ENCODE measurements at regions not wholly inside any gene's neighbourhood (a gene's known extent, or its start where the extent isn't known, plus 50 kb on each side); places are given as distances from the start of the nearest gene placed in this dataset.

DNA sequence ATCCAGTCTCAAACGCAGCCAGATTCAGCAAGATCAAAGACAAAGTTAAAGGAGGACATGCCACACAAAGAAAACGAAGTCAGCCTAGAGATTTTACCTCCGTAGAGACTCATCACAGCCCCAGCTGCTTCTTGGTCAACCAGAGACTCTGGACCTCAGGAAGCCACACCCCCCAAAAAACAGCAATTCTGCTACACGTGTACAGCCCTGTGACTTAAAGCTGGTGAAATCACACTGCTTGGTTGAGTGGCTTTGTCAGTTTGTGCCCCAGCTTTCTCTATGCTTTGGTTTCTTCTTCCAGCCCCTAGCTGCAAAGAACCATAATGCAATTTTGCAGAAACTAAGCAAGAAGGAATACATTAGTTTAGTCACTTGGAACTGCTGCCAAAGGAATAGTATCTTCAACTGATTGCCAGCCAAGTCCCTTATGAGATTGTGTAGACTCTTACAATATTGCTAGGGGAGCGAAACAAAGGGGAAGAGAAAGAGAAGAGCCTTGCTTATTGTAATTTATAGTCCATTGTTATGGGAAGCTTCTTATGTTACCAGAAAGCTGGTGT lies 158.8 kb upstream of the ZNF462 start:
- TF ChIP-seq, protein P1, sequence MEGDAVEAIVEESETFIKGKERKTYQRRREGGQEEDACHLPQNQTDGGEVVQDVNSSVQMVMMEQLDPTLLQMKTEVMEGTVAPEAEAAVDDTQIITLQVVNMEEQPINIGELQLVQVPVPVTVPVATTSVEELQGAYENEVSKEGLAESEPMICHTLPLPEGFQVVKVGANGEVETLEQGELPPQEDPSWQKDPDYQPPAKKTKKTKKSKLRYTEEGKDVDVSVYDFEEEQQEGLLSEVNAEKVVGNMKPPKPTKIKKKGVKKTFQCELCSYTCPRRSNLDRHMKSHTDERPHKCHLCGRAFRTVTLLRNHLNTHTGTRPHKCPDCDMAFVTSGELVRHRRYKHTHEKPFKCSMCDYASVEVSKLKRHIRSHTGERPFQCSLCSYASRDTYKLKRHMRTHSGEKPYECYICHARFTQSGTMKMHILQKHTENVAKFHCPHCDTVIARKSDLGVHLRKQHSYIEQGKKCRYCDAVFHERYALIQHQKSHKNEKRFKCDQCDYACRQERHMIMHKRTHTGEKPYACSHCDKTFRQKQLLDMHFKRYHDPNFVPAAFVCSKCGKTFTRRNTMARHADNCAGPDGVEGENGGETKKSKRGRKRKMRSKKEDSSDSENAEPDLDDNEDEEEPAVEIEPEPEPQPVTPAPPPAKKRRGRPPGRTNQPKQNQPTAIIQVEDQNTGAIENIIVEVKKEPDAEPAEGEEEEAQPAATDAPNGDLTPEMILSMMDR (IDR thresholded peaks at IDR 0.05; ENCODE audit: low read depth, low read length, missing control alignments) = no peak
- no peak for DNase-seq (ENCODE audit: extremely low read depth, low read depth)
- no peak overlapping the region for H3K4me3 ChIP-seq (replicated peaks; ENCODE audit: low read depth, low read length)

DNA sequence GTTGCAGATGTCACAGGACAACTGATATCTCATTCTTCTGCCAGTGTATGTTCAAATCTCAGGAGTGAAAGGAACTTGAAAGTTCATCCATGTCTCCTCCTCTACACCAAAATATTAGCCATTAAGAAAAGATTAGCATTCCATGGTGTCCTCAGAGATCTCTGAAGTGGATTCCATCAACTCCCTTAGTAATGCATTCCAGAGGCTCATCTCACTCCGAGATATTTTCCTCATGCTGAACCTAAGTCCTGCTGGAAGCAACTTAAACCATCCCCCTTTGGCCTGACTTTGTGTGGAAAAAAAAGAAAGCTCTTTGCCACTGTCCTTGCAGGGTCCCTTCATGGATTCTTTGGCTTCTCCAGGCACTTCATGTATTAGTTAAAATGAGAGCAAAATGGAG lies 155.7 kb upstream of the ZNF462 start:
- DNase-seq (ENCODE audit: extremely low read depth, low read depth) = no peak
- TF ChIP-seq, protein P1 (IDR thresholded peaks at IDR 0.05; ENCODE audit: low read depth, low read length, missing control alignments) = no peak
- H3K4me3 ChIP-seq (replicated peaks; ENCODE audit: low read depth, low read length) = no peak overlapping the region

DNA sequence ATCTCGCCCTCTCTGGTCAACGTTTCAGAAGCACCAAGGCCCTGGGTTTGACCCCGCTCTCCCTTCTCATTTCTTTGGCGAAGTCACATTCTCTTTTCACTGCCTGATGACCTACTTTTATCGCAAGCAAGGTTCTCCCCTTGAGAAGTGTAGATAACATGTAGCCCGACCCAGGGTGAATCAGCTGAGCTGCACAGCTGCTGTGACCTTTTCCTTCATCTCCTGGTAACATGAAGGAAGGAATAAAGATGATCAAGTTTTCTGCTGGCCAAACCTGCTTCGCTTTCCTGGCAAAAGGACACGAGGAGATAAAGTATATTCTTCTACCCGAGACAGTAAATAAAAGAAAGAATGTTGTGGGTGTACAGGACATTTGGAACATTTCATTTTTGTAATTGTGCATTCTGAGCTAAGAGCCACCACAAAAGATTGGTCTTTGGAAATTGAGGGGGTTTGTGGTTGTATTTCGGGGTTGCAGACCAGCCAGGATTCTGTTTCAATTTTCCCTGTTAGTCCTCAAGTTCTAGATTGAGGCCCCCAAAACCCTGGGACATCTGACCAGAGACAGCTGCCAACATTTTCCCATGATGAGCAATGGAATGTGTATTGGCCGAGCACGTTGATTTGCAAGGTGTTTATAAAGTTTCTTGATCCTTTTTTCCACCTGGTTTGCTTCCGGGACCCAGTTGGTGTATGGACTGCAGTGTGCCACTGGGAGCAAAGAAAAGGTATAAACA lies 155.1 kb upstream of the ZNF462 start:
- TF ChIP-seq, protein P1 (IDR thresholded peaks at IDR 0.05; ENCODE audit: low read depth, low read length, missing control alignments) = no peak
- no peak overlapping the region for H3K4me3 ChIP-seq (replicated peaks; ENCODE audit: low read depth, low read length)
- no peak for DNase-seq (ENCODE audit: extremely low read depth, low read depth)

DNA sequence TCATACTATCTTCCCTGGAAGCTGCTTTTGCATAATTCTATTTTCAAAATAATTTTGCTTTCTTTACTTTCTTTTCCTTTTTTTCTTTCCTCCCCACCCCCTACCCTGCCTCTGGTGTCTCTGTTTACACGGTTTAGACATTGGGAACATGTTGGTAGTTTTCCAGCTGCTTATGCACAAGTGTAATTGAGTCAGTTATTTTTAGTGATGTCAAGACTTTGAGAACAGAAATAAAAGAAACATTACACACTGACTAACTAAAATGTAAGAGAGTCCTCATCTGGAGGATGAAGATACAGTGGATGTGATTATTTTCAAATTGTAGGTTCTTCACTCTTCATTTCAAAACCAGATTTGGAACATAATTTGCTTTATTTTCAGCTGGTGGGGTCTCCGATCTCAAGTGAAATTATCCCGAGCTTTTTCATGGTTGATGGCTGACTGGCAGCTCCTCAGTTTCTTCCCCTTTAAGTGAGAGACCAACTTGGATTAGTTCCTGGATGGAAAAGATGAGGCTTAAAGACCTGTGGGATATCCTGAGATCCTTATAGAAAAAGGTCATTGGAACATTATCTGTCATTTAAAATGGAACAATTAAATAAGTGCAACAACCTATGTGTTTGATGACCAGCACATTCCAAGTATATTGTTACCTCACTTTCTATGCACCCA lies 154.4 kb upstream of the ZNF462 start:
- DNase-seq (ENCODE audit: extremely low read depth, low read depth) = no peak
- H3K4me3 ChIP-seq (replicated peaks; ENCODE audit: low read depth, low read length) = no peak overlapping the region
- TF ChIP-seq, protein P1 (IDR thresholded peaks at IDR 0.05; ENCODE audit: low read depth, low read length, missing control alignments) = no peak

DNA sequence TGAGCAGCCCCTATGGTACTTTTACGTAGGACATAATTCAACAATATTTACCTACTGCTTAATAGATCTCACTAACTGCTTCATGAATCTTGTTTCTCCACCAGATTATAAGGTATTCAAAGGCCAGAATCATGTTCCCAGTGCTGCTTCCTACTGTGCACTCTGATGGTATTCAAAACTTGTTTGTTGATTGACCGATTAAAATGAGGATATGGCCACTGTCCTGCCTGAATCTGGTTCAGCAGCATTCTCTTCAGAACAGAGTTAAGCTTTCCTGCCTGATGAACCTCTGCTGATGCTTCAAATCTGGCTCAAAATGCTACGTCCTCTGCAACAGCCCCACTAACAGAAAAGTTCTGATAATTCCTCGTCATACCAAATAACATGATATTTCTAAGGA lies 150.7 kb upstream of the ZNF462 start:
- no peak for DNase-seq (ENCODE audit: extremely low read depth, low read depth)
- TF ChIP-seq, protein P1 (IDR thresholded peaks at IDR 0.05; ENCODE audit: low read depth, low read length, missing control alignments) = no peak
- no peak overlapping the region for H3K4me3 ChIP-seq (replicated peaks; ENCODE audit: low read depth, low read length)

DNA sequence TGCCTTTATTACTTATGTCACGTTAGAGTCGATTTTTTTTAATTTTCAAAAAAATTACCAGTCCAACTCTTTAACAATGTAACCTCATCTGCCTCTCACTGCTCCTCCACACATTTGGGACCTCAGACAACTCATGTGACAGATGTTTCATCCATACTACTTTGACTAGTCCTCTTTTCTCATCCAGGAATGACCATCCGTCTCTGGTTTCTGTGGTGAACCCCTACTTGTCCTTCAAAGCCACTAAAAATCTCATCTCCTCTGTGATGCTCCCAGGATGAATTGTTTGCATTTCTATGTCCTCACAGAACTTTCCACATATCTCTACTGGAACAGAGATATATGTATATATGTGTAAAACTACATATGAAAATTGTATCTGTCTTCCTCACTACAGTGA lies 149.8 kb upstream of the ZNF462 start:
- DNase-seq (ENCODE audit: extremely low read depth, low read depth) = no peak
- H3K4me3 ChIP-seq (replicated peaks; ENCODE audit: low read depth, low read length) = no peak overlapping the region
- TF ChIP-seq, protein P1 (IDR thresholded peaks at IDR 0.05; ENCODE audit: low read depth, low read length, missing control alignments) = no peak
